ENCODE measurements at regions not wholly inside any gene's neighbourhood (a gene's known extent, or its start where the extent isn't known, plus 50 kb on each side); places are given as distances from the start of the nearest gene placed in this dataset.

GRCh38 chr5:53180538-53180937 lies 71.0 kb upstream of the MOCS2 start:
- H3K4me1 ChIP-seq (ENCODE audit: control insufficient read depth in 1 of 2, insufficient read depth in 2 of 2, low read length in 2 of 2) = no peaks in the 10 kb centered on the region
- no peak overlapping the region for H4K12ac ChIP-seq (ENCODE audit: low read depth, low read length)
- no peak overlapping the region for H4K8ac ChIP-seq (ENCODE audit: low read depth, low read length)
- H3K36me3 ChIP-seq (ENCODE audit: control insufficient read depth in 1 of 2, insufficient read depth in 2 of 2, low read length in 2 of 2) = no peaks in the 10 kb centered on the region
- no CpG with 5 or more reads among the region's 5 CpGs for WGBS (ENCODE audit: extremely low coverage, insufficient coverage, insufficient read length)
- no peak overlapping the region for H4K91ac ChIP-seq (ENCODE audit: low read depth, low read length)
- no peak overlapping the region for H2BK5ac ChIP-seq (ENCODE audit: low read depth, low read length, poor library complexity)
- H3K9ac ChIP-seq (ENCODE audit: low read length) = no peak overlapping the region
- no peak overlapping the region for H3K23ac ChIP-seq (ENCODE audit: low read length)
- no peak overlapping the region for H3K14ac ChIP-seq (ENCODE audit: low read length)
- no peak overlapping the region for H3K4ac ChIP-seq (ENCODE audit: low read depth, low read length)
- no peak for DNase-seq
- no peaks in the 10 kb centered on the region for H3K27me3 ChIP-seq (ENCODE audit: insufficient read depth, low read length)
- H2AFZ ChIP-seq (ENCODE audit: insufficient read depth, low read length, poor library complexity) = no peak overlapping the region
- H2BK12ac ChIP-seq (ENCODE audit: low read length) = no peak overlapping the region
- no peaks in the 10 kb centered on the region for H3K79me1 ChIP-seq (ENCODE audit: low read length)
- no peak overlapping the region for H3K4me2 ChIP-seq (ENCODE audit: low read length)
- H3K4me3 ChIP-seq (ENCODE audit: low read depth, low read length) = no peak overlapping the region
- no peaks in the 10 kb centered on the region for H3K9me3 ChIP-seq (ENCODE audit: insufficient read depth, low read depth, low read length)
- no peak overlapping the region for H3K18ac ChIP-seq (ENCODE audit: low read length)
- no peak overlapping the region for H2AK5ac ChIP-seq (ENCODE audit: low read length)
- no peak overlapping the region for H2BK120ac ChIP-seq (ENCODE audit: insufficient read depth, low read length, poor library complexity)
- no peaks in the 10 kb centered on the region for H3K79me2 ChIP-seq (ENCODE audit: control insufficient read depth, insufficient read depth, low read length, poor library complexity)
- no peak overlapping the region for H3K27ac ChIP-seq (ENCODE audit: low read depth, low read length)

GRCh38 chr5:53180991-53181390 lies 71.4 kb upstream of the MOCS2 start:
- H3K18ac ChIP-seq (ENCODE audit: low read length) = no peak overlapping the region
- H3K4me1 ChIP-seq (ENCODE audit: control insufficient read depth in 1 of 2, insufficient read depth in 2 of 2, low read length in 2 of 2) = no peaks in the 10 kb centered on the region
- H2BK5ac ChIP-seq (ENCODE audit: low read depth, low read length, poor library complexity) = no peak overlapping the region
- no peaks in the 10 kb centered on the region for H3K9me3 ChIP-seq (ENCODE audit: insufficient read depth, low read depth, low read length)
- H4K8ac ChIP-seq (ENCODE audit: low read depth, low read length) = no peak overlapping the region
- H4K12ac ChIP-seq (ENCODE audit: low read depth, low read length) = no peak overlapping the region
- H4K91ac ChIP-seq (ENCODE audit: low read depth, low read length) = no peak overlapping the region
- no peaks in the 10 kb centered on the region for H3K27me3 ChIP-seq (ENCODE audit: insufficient read depth, low read length)
- no CpG with 5 or more reads among the region's 1 CpG for WGBS (ENCODE audit: extremely low coverage, insufficient coverage, insufficient read length)
- H3K4me3 ChIP-seq (ENCODE audit: low read depth, low read length) = no peak overlapping the region
- no peak for DNase-seq
- no peak overlapping the region for H2AFZ ChIP-seq (ENCODE audit: insufficient read depth, low read length, poor library complexity)
- H3K14ac ChIP-seq (ENCODE audit: low read length) = no peak overlapping the region
- no peak overlapping the region for H2BK120ac ChIP-seq (ENCODE audit: insufficient read depth, low read length, poor library complexity)
- no peak overlapping the region for H3K4me2 ChIP-seq (ENCODE audit: low read length)
- no peak overlapping the region for H3K23ac ChIP-seq (ENCODE audit: low read length)
- no peaks in the 10 kb centered on the region for H3K79me2 ChIP-seq (ENCODE audit: control insufficient read depth, insufficient read depth, low read length, poor library complexity)
- H3K79me1 ChIP-seq (ENCODE audit: low read length) = no peaks in the 10 kb centered on the region
- no peak overlapping the region for H2BK12ac ChIP-seq (ENCODE audit: low read length)
- no peaks in the 10 kb centered on the region for H3K36me3 ChIP-seq (ENCODE audit: control insufficient read depth in 1 of 2, insufficient read depth in 2 of 2, low read length in 2 of 2)
- no peak overlapping the region for H3K4ac ChIP-seq (ENCODE audit: low read depth, low read length)
- no peak overlapping the region for H3K27ac ChIP-seq (ENCODE audit: low read depth, low read length)
- H2AK5ac ChIP-seq (ENCODE audit: low read length) = no peak overlapping the region
- no peak overlapping the region for H3K9ac ChIP-seq (ENCODE audit: low read length)

- Histone ChIP-seq H3K4ac (ENCODE audit: low read depth, low read length) (no peak overlapping the region), H3K4me2 (ENCODE audit: low read length) (no peak overlapping the region), H3K18ac (ENCODE audit: low read length) (no peak overlapping the region), H2BK5ac (ENCODE audit: low read depth, low read length, poor library complexity) (no peak overlapping the region), H3K36me3 (ENCODE audit: control insufficient read depth in 1 of 2, insufficient read depth in 2 of 2, low read length in 2 of 2) (no peaks in the 10 kb centered on the region), H3K79me1 (ENCODE audit: low read length) (no peaks in the 10 kb centered on the region), H3K4me1 (ENCODE audit: control insufficient read depth in 1 of 2, insufficient read depth in 2 of 2, low read length in 2 of 2) (no peaks in the 10 kb centered on the region), H3K4me3 (ENCODE audit: low read depth, low read length) (no peak overlapping the region), H2BK120ac (ENCODE audit: insufficient read depth, low read length, poor library complexity) (no peak overlapping the region), H3K27ac (ENCODE audit: low read depth, low read length) (no peak overlapping the region), H4K12ac (ENCODE audit: low read depth, low read length) (no peak overlapping the region), H2BK12ac (ENCODE audit: low read length) (no peak overlapping the region), H3K23ac (ENCODE audit: low read length) (no peak overlapping the region), H2AK5ac (ENCODE audit: low read length) (no peak overlapping the region), H2AFZ (ENCODE audit: insufficient read depth, low read length, poor library complexity) (no peak overlapping the region), H3K9ac (ENCODE audit: low read length) (no peak overlapping the region), H3K14ac (ENCODE audit: low read length) (no peak overlapping the region), H3K27me3 (ENCODE audit: insufficient read depth, low read length) (no peaks in the 10 kb centered on the region), H3K9me3 (ENCODE audit: insufficient read depth, low read depth, low read length) (no peaks in the 10 kb centered on the region), H4K91ac (ENCODE audit: low read depth, low read length) (no peak overlapping the region), H3K79me2 (ENCODE audit: control insufficient read depth, insufficient read depth, low read length, poor library complexity) (no peaks in the 10 kb centered on the region), H4K8ac (ENCODE audit: low read depth, low read length) (no peak overlapping the region)
- no CpG with 5 or more reads among the region's 2 CpGs for WGBS (ENCODE audit: extremely low coverage, insufficient coverage, insufficient read length)
- no peak for DNase-seq
These were observed 74.3 kb upstream of the MOCS2 start for GRCh38 chr5:53183880-53184279.

GRCh38 chr5:53191548-53192165 lies 82.1 kb upstream of the MOCS2 start:
- no CpG with 5 or more reads among the region's 4 CpGs for WGBS (ENCODE audit: extremely low coverage, insufficient coverage, insufficient read length)
- Histone ChIP-seq H2AK5ac (ENCODE audit: low read length) (no peak overlapping the region), H3K18ac (ENCODE audit: low read length) (no peak overlapping the region), H2BK12ac (ENCODE audit: low read length) (no peak overlapping the region), H3K9me3 (ENCODE audit: insufficient read depth, low read depth, low read length) (peaks cover 2% of the 10 kb centered on the region), H3K4ac (ENCODE audit: low read depth, low read length) (no peak overlapping the region), H3K14ac (ENCODE audit: low read length) (no peak overlapping the region), H3K79me1 (ENCODE audit: low read length) (no peaks in the 10 kb centered on the region), H4K8ac (ENCODE audit: low read depth, low read length) (no peak overlapping the region), H3K27ac (ENCODE audit: low read depth, low read length) (no peak overlapping the region), H3K9ac (ENCODE audit: low read length) (no peak overlapping the region), H3K23ac (ENCODE audit: low read length) (no peak overlapping the region), H4K91ac (ENCODE audit: low read depth, low read length) (no peak overlapping the region), H3K79me2 (ENCODE audit: control insufficient read depth, insufficient read depth, low read length, poor library complexity) (no peaks in the 10 kb centered on the region), H3K27me3 (ENCODE audit: insufficient read depth, low read length) (no peaks in the 10 kb centered on the region), H2AFZ (ENCODE audit: insufficient read depth, low read length, poor library complexity) (no peak overlapping the region), H3K4me1 (ENCODE audit: control insufficient read depth in 1 of 2, insufficient read depth in 2 of 2, low read length in 2 of 2) (no peaks in the 10 kb centered on the region), H2BK120ac (ENCODE audit: insufficient read depth, low read length, poor library complexity) (no peak overlapping the region), H3K4me3 (ENCODE audit: low read depth, low read length) (no peak overlapping the region), H3K36me3 (ENCODE audit: control insufficient read depth in 1 of 2, insufficient read depth in 2 of 2, low read length in 2 of 2) (no peaks in the 10 kb centered on the region), H2BK5ac (ENCODE audit: low read depth, low read length, poor library complexity) (no peak overlapping the region), H4K12ac (ENCODE audit: low read depth, low read length) (peak overlapping the region; percentile 54), H3K4me2 (ENCODE audit: low read length) (no peak overlapping the region)
- no peak for DNase-seq

Data from trophoblast cell (in vitro differentiated cells and primary cell).